GM12873 (cell line): ENCODE measurements at regions not wholly inside any gene's neighbourhood (a gene's known extent, or its start where the extent isn't known, plus 50 kb on each side); places are given as distances from the start of the nearest gene placed in this dataset.

Experiments used
- CTCF ChIP-seq: IDR thresholded peaks from 2 replicates; pipeline ENCODE4 v1.5.1; 2012; ENCODE audit warnings: low read depth, mild to moderate bottlenecking, moderate library complexity, low read length, control low read depth; ENCODE audit not compliant: insufficient read depth; ENCODE audit errors: missing control alignments

- no peak for TF ChIP-seq CTCF
Measured at GRCh38 chr18:27665264-27665799, 480.2 kb upstream of the CHST9 start.

DNA sequence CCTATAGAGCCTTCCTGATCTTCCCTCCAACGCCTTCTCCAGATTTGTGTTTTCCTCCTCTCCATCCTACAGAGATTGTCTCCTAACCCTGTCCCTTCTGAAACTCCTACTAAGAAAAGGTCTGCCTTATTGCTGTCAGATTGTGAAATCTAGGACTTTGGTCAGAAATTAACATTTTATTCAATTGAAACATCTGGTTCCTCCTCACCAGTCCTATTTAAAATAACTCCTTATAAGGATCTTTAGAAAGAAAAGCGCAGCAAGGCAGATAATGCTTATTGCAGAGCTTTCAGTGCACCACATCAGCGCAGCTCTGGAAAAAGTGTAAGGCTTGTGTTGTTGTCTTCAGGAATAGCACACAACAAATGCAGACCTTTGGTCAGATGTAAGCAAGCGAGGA, 477.8 kb upstream of the CHST9 start:
- TF ChIP-seq CTCF, result no peak

- no peak for TF ChIP-seq CTCF
Measured at GRCh38 chr18:27662537-27662936, 477.4 kb upstream of the CHST9 start.

DNA sequence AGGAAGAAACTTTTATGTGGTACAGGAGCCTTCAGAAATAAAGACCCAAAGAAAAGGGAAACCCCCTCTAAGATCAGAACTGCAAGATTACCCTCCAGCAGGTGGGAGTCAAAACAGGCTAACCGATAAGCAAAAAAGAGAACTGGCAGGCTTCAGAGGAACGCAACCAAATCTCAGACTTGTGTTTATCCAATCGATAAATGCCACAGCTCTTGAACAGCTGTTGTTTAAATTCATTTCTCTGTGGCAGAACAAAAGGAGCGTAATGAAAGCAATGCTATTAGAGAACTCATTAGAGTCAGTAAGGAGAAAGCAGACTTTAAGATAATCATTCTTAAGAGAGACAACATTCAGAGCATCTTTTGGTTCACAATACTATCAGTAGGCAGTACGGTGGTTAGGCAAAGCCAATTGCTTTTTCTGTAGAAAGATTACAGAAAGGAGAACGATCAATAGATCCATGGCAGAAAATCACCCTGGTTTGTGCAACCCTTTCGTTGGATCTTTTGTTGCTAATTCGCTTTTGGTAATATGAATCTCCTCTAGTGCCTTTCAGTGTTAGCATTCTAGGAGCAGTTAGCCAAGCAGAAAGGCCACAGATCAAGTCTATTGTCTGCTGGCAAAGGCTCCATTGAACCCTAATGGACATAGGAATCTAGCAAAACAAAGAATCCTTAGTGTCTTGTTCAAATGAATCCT, 476.4 kb upstream of the CHST9 start:
- no peak for TF ChIP-seq CTCF

- TF ChIP-seq CTCF, result no peak
Measured at GRCh38 chr18:27656905-27657304, 471.8 kb upstream of the CHST9 start.

GRCh38 chr18:27656167-27656778, 471.2 kb upstream of the CHST9 start:
- TF ChIP-seq CTCF, result no peak

DNA sequence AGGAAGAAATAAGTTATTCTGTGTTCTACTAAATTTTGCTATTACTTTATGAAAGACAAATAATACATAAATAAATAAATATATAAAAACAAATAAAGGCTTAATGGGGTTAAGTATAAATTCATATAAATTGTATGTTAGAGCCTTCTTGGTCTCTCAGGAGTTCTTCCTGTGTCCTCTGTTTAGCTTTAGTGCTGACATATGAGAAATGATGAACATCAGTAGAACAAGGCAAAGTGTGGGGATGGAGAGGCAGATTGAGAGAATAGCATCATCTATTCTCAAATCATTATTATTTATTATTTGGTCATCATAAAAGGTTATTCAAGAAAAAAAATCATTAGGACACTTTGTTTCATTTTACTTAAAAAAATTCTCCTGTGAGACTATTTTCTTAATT, 468.1 kb upstream of the CHST9 start:
- no peak for TF ChIP-seq CTCF
